ENCODE measurements at regions not wholly inside any gene's neighbourhood (a gene's known extent, or its start where the extent isn't known, plus 50 kb on each side); places are given as distances from the start of the nearest gene placed in this dataset.

DNA sequence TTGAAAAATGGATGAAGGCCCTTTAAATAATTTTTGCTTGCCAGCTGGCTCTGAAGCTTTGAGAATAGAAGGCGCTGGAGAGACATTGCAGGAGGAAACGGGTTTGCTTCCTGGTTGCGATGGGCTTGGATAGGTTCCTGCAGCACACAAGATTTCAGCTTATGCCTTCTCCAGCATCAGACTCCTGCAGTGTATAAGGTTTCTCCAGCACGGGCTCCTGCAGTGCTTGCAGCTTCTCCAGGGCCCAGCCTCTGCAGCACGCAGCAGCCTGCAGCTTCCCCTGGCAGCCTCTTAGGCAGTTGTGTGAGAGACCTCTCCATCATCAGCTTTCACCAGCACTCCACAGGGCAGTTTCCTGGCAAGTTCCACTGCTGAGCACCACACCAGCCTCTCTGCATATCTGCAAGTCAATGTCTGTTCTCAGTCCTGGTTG, 78.7 kb upstream of the ZDHHC17 start:
- no peak for DNase-seq
- Mint-ChIP-seq H3K4me1 (peaks cover 5% of the 10 kb centered on the region), H3K9me3 (no peaks in the 10 kb centered on the region), H3K4me3 (no peak overlapping the region), H3K36me3 (no peaks in the 10 kb centered on the region), H3K27me3 (no peaks in the 10 kb centered on the region), H3K27ac (no peak overlapping the region)

DNA sequence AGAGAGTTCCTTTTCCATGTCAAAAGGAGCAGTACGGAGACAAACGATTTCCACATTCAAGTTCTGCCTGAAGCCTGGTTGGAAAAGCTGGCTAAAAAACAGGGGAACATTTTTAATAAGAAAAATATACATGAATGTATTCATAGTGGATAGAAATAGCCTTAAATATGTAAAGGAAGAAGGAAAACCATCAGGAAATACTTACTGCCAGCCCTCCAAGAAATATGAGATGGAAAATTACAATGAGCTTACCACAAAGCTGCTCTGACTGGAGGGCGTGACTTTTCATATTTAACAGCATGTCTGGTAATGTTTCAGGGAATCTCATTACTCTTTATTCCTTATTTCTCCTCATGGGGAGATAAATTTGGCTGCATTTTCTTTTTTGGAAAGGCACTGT, 75.9 kb upstream of the ZDHHC17 start:
- Mint-ChIP-seq H3K36me3 (no peaks in the 10 kb centered on the region), H3K27me3 (no peaks in the 10 kb centered on the region), H3K4me3 (no peak overlapping the region), H3K9me3 (no peaks in the 10 kb centered on the region), H3K4me1 (peaks cover 5% of the 10 kb centered on the region), H3K27ac (no peak overlapping the region)
- no peak for DNase-seq

DNA sequence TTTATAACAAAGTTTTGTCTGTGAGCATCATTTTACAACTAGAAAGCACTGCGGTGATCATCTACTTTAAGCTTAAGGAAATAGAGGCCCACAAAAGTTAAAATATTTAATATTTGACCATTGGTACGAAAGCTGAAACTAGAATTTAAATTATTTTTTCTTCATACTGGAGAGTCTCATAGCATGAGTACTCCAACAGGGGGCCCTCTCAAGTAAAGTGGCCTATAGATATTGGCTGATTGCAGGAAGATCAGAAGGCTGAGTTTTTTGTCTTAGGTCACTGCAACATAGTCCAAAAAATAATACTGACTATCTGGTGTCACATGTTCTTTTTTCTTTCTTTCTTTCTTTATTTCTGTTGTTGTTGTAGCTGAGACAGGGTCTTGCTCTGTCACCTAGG, 75.3 kb upstream of the ZDHHC17 start:
- no peaks in the 10 kb centered on the region for H3K27me3 Mint-ChIP-seq
- H3K4me3 Mint-ChIP-seq = no peak overlapping the region
- peaks cover 5% of the 10 kb centered on the region for H3K4me1 Mint-ChIP-seq
- H3K9me3 Mint-ChIP-seq = no peaks in the 10 kb centered on the region
- DNase-seq = no peak
- H3K36me3 Mint-ChIP-seq = no peaks in the 10 kb centered on the region
- no peak overlapping the region for H3K27ac Mint-ChIP-seq

DNA sequence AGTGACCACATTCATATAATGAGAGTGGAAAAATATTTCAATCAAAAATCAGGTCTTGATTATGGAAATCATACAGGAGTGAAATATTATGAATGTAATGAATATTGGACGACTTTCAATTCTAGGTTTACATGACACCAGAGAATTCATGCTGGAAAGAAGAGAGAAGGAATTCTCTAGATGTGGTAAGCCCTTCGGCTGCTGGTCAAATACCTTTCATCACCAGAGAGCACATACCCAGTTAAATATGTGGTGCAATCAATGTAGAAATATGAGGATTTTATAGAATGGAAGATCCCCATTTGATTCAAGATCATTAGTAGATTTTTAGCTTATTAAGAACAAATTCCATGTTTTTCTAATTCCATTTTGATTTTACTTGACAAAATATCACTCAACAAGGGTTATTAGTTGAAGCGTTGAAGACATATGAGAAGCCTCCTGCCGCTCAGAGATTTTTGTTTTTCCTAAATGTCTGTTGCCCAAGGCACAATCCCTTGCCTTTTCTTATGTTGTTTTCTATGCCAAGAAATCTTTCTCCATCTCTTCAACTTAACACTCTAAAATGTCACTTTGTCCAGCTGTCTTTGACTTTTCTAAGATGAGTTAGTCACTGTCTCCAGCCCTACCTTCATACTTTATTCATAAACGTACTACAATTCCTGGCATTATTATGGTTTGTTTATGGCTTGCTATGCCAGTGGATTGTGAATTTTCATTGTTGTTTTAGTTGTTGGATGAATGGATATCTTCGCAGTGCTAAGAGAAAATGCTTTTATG, 72.8 kb upstream of the ZDHHC17 start:
- Mint-ChIP-seq H3K36me3 (no peaks in the 10 kb centered on the region), H3K27ac (no peak overlapping the region), H3K4me1 (no peaks in the 10 kb centered on the region), H3K4me3 (no peak overlapping the region), H3K9me3 (no peaks in the 10 kb centered on the region), H3K27me3 (no peaks in the 10 kb centered on the region)
- no peak for DNase-seq

DNA sequence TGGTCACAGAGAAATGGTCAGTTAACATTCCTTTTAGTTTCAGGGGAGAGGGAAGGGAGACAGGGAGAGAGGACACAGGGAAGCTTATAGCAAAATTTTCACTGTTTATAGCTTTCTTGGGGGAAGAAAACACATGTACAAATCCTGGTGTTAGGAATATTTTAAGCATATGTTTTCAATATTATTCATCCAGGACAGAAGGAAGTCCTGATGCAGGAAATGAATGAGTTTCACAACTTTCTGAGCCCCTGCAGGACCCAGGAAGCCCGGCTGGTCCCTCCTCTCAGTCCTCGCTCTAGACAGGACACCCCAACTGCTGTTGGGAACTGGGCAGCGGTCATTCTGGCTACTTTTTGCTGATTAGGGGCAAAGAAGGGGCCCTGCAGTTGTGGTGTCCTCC, 71.1 kb upstream of the ZDHHC17 start:
- Mint-ChIP-seq H3K9me3 (no peaks in the 10 kb centered on the region), H3K27me3 (no peaks in the 10 kb centered on the region), H3K4me3 (no peak overlapping the region), H3K4me1 (no peaks in the 10 kb centered on the region), H3K36me3 (no peaks in the 10 kb centered on the region), H3K27ac (no peak overlapping the region)
- DNase-seq = no peak

DNA sequence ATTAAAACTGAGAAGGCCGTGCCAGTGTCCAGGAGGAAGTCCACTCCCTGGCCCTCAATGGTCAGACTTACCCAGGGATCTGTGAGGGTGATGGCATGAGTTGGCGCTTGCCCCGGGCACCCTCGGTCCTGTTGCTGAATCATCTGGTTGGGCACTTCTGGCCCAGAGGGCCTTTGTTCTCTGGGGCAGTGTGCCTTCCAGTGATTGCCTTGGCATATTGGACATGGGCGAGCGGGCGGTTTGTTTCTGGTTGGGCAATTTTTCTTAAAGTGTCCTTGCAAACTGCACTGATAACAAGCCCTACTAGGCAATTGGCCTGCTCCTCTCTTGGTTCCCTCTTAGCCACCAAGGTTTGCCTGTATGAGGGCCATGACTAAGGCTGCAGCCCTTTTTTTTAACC, 69.5 kb upstream of the ZDHHC17 start:
- H3K4me3 Mint-ChIP-seq = no peak overlapping the region
- no peak for DNase-seq
- no peaks in the 10 kb centered on the region for H3K36me3 Mint-ChIP-seq
- no peaks in the 10 kb centered on the region for H3K4me1 Mint-ChIP-seq
- H3K27me3 Mint-ChIP-seq = no peaks in the 10 kb centered on the region
- no peaks in the 10 kb centered on the region for H3K9me3 Mint-ChIP-seq
- H3K27ac Mint-ChIP-seq = no peak overlapping the region

DNA sequence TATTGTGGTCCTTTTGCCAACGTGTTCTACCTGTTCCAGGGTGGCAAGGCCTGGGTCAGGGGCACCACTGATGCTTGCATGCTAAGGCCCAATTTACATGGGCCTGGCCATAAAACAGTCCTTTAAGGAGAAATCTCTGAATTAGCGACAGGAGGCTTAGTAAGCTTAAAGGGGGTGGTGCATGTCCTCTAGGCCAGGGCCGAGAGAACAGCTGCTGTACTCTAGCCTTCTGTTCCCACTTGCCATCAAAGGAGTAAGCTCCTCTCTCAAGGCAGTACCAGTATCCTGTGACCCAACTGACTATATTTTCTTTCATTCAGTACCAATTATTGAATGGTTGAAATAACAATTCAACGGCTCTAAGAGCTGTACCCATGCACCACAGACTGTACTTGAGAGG, 67.7 kb upstream of the ZDHHC17 start:
- no peak for DNase-seq
- H3K9me3 Mint-ChIP-seq = no peaks in the 10 kb centered on the region
- H3K4me1 Mint-ChIP-seq = no peaks in the 10 kb centered on the region
- H3K27ac Mint-ChIP-seq = no peak overlapping the region
- no peaks in the 10 kb centered on the region for H3K27me3 Mint-ChIP-seq
- H3K36me3 Mint-ChIP-seq = no peaks in the 10 kb centered on the region
- H3K4me3 Mint-ChIP-seq = no peak overlapping the region

DNA sequence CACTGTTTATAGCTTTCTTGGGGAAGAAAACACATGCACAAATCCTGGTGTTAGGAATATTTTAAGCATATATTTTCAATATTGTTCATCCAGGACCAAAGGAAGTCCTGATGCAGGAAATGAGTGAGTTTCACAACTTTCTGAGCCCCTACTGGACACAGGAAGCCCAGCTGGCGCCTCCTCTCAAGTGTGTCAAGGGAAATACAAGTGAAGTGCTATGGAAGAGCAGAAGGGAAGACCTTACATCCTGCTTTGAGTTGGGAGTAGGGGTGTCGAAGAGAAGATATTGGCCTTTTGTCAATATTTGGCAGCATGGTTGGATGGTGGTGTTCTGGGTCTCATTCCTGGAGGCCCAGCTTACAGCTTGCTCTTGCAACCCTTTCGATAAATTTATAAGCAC, 66.1 kb upstream of the ZDHHC17 start:
- no peaks in the 10 kb centered on the region for H3K36me3 Mint-ChIP-seq
- DNase-seq = no peak
- H3K4me3 Mint-ChIP-seq = no peak overlapping the region
- peaks cover 3% of the 10 kb centered on the region for H3K27me3 Mint-ChIP-seq
- H3K27ac Mint-ChIP-seq = no peak overlapping the region
- H3K9me3 Mint-ChIP-seq = no peaks in the 10 kb centered on the region
- H3K4me1 Mint-ChIP-seq = no peaks in the 10 kb centered on the region

DNA sequence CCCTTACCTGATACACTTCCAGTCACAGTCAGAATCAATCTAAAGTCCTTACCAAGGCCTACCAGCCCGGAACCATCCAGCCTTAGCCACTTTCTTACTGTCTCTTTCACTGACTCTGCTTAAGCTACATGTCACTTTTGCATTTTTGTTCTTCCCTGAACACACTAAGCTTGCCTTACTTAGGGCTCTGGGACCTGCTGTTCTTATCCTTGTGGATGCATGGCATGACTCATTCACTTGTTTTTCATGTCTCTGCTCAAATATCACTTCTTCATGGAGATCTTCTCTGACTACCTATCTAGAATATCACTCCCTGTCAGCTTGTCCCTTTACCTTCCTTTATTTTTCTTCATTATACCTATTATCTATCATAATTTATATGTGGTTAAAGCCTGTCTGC, 65.6 kb upstream of the ZDHHC17 start:
- no peak overlapping the region for H3K27ac Mint-ChIP-seq
- H3K36me3 Mint-ChIP-seq = no peaks in the 10 kb centered on the region
- no peak overlapping the region for H3K4me3 Mint-ChIP-seq
- H3K27me3 Mint-ChIP-seq = peaks cover 3% of the 10 kb centered on the region
- no peak for DNase-seq
- no peaks in the 10 kb centered on the region for H3K9me3 Mint-ChIP-seq
- H3K4me1 Mint-ChIP-seq = no peaks in the 10 kb centered on the region

DNA sequence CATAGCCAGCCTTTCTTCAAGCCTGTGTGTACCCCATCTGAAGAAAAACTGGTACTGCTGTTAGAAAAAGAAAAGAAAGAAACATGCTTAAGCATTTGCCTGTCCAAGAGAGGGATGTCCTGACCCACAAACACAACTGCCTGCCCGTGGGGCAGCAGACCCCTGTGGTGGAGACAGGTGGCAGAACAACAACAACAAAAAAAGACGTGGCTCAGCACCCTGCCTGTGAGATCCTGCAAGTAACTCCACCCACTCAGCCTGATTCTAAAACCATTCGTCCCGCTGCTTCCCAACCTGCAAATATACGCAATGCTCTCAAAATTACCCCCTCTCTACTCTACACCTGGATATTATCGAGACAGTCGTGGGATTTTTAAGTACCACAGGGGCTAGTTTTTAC, 64.9 kb upstream of the ZDHHC17 start:
- Mint-ChIP-seq H3K27me3 (peaks cover 3% of the 10 kb centered on the region), H3K4me3 (no peak overlapping the region), H3K27ac (no peak overlapping the region), H3K9me3 (no peaks in the 10 kb centered on the region), H3K36me3 (no peaks in the 10 kb centered on the region), H3K4me1 (no peaks in the 10 kb centered on the region)
- DNase-seq = no peak

DNA sequence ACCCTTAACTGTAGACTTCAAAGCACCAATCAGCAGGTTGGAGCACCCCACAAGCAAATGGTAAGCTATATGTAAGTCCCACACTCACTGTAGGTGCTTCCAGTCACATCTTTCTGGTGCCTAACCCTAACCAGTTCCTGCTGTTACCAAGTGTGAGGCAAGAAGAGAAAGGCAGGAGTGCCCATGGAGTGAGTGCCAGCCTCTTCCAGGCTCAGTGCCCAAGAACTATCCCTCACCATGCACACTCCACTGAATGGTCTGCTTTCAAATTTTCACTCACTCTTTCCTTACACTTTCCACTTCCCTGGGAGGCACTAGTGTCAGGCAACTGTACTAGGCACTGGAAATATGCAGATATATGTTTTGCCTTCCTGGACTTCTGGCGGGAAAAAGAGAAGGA, 62.2 kb upstream of the ZDHHC17 start:
- no peak for DNase-seq
- H3K9me3 Mint-ChIP-seq = no peaks in the 10 kb centered on the region
- H3K27me3 Mint-ChIP-seq = peaks cover 3% of the 10 kb centered on the region
- peaks cover 5% of the 10 kb centered on the region for H3K4me1 Mint-ChIP-seq
- no peaks in the 10 kb centered on the region for H3K36me3 Mint-ChIP-seq
- H3K4me3 Mint-ChIP-seq = no peak overlapping the region
- H3K27ac Mint-ChIP-seq = no peak overlapping the region

DNA sequence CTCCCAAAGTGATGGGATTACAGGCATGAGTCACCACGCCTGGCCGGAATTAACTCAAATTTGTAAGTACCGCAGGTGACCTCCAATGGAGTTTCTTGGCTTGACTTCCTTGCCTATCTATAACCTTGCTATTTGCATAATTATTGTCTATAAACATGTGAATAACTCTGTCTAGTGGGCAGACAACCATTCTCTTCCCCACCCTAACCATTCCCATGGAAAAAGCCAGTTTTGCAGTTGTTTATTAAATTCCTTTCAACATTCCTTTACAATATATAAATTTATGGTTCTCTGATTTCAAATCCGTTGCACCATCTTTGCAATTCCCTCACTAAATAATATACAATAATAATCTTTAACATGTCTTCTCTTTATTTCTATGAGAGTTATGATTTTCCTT, 61.0 kb upstream of the ZDHHC17 start:
- Mint-ChIP-seq H3K9me3 (no peaks in the 10 kb centered on the region), H3K4me3 (no peak overlapping the region), H3K27ac (no peak overlapping the region), H3K27me3 (peaks cover 3% of the 10 kb centered on the region), H3K4me1 (peaks cover 5% of the 10 kb centered on the region), H3K36me3 (no peaks in the 10 kb centered on the region)
- no peak for DNase-seq

DNA sequence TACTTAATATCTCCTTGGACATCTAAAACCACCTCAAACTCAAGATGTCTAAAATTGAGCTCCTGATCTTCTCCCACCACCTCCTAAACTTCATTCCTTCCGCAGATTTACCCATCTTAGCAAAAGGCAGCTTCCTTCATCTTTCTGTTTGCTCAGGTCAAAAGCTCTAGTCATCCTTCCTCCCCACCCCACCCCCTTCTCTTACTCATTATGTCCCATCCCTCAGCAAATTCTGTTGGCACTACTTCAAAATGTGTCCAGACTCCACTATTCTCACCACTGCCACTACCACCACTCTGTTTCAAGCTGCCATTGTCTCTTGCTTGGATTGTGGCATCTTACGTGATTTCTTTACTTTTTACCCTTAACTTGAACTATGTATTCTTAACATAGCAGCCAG, 59.2 kb upstream of the ZDHHC17 start:
- Mint-ChIP-seq H3K27me3 (peaks cover 3% of the 10 kb centered on the region), H3K4me1 (peaks cover 5% of the 10 kb centered on the region), H3K9me3 (no peaks in the 10 kb centered on the region), H3K36me3 (no peaks in the 10 kb centered on the region), H3K4me3 (no peak overlapping the region), H3K27ac (no peak overlapping the region)
- no peak for DNase-seq

DNA sequence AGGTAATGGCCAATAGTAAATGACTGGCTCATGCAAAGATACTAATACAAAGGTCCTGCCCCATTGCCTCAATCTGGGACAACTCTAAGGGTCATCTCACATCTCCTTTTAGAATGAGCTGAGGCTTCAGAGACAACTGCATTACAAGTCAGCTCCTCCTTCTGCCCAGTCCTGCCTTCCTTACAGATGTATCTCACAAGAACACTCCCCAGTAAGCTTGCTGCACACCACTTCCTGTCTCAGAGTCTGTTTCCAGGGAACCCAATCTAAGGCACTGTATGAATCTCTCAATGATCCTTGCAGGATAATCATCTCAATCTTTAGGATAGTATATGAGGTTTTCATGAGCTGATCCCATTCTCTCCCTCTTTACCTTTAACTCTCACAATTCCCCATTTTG, 57.8 kb upstream of the ZDHHC17 start:
- Mint-ChIP-seq H3K27me3 (peaks cover 3% of the 10 kb centered on the region), H3K4me1 (peaks cover 5% of the 10 kb centered on the region), H3K9me3 (no peaks in the 10 kb centered on the region), H3K36me3 (no peaks in the 10 kb centered on the region), H3K4me3 (no peak overlapping the region), H3K27ac (no peak overlapping the region)
- DNase-seq = no peak

DNA sequence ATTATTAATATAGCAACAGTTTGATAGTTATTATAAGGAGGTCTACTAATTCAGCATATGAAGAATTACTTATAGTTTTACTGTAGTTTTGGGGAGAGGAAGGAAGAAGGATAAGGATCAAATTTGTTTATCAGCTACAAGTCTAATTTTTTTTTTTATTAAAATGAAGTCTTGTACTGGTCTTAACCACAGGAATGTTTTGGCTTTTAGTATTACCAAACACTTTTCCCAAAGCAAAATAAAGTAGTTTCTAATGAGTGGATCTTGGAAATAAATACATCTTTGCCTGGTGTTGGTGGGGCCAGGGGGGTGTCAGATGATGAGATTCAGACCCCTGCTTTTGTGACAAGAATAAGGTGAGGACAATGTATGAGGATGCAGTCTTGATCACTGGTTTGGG, 57.2 kb upstream of the ZDHHC17 start:
- Mint-ChIP-seq H3K36me3 (no peaks in the 10 kb centered on the region), H3K4me1 (peaks cover 5% of the 10 kb centered on the region), H3K27ac (no peak overlapping the region), H3K4me3 (no peak overlapping the region), H3K27me3 (peaks cover 3% of the 10 kb centered on the region), H3K9me3 (no peaks in the 10 kb centered on the region)
- DNase-seq = no peak

DNA sequence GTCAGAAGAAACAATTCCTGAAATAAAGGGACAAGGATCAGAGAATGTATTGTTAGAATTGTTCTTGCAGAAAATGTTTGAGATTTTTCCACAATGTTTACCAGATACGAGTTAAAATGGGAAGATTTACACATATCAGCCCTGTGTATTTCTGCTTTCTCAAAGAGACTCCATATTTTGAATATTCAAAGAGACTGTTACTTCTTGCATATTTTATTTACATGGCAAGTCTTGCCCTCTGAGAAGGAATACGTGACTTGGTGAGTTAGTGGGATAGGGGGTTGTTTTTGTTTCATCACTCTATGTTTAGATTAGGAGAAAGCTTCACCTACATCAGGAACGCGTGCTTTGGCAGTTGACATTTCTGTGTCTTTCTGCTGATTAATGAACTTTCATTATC, 56.1 kb upstream of the ZDHHC17 start:
- Mint-ChIP-seq H3K27ac (no peak overlapping the region), H3K36me3 (no peaks in the 10 kb centered on the region), H3K9me3 (no peaks in the 10 kb centered on the region), H3K4me1 (peaks cover 5% of the 10 kb centered on the region), H3K27me3 (no peaks in the 10 kb centered on the region), H3K4me3 (no peak overlapping the region)
- DNase-seq = no peak

All from activated naive CD8-positive, alpha-beta T cell treated with anti-CD3 and anti-CD28 coated beads for 36 hours (primary cell).